GM23338 (cell line): ENCODE measurements at regions not wholly inside any gene's neighbourhood (a gene's known extent, or its start where the extent isn't known, plus 50 kb on each side); places are given as distances from the start of the nearest gene placed in this dataset.
"Not testable (repeated sequence)": the region's sequence is repeated elsewhere in the genome, so short reads cannot be mapped to it uniquely, and the experiment has no call there.

Source experiments
- ATAC-seq: fragments of 200-7000 bp; cut with Tn5 transposase; 3 replicates; pipeline ENCODE4 v1.9.1; 2020
- DNase-seq: peaks from one replicate; pipeline ENCODE4 v3.0.0-alpha.2; 2015; ENCODE audit warnings: low spot score
- H2AFZ ChIP-seq: fragments of 200-600 bp; sonication (generic); 2 replicates; pipeline ENCODE4 v1.8.0; 2016; ENCODE audit warnings: antibody characterized with exemption, mild to moderate bottlenecking, moderate library complexity
- H3F3A ChIP-seq: fragments of 200-600 bp; sonication (generic); replicated peaks from 2 replicates; pipeline ENCODE4 v1.8.0; 2017; ENCODE audit warnings: antibody characterized with exemption, mixed run types, low read depth
- H3K27ac ChIP-seq: fragments of 200-600 bp; sonication (generic); 2 replicates; pipeline ENCODE4 v1.6.1; 2016; ENCODE audit warnings: low read depth
- H3K27me3 ChIP-seq: fragments of 200-600 bp; sonication (generic); 2 replicates; pipeline ENCODE4 v1.8.0; 2016; ENCODE audit warnings: mild to moderate bottlenecking, mixed run types, moderate library complexity; ENCODE audit not compliant: insufficient read depth
- H3K36me3 ChIP-seq: fragments of 200-600 bp; sonication (generic); 2 replicates; pipeline ENCODE4 v1.8.0; 2016; ENCODE audit warnings: mild to moderate bottlenecking; ENCODE audit not compliant: insufficient read depth
- H3K4me1 ChIP-seq: fragments of 200-600 bp; sonication (generic); 2 replicates; pipeline ENCODE4 v1.8.0; 2016; ENCODE audit warnings: mild to moderate bottlenecking, moderate library complexity; ENCODE audit not compliant: insufficient read depth
- H3K4me2 ChIP-seq: fragments of 200-600 bp; sonication (generic); 2 replicates; pipeline ENCODE4 v1.7.1; 2017; ENCODE audit warnings: mixed run types
- H3K4me3 ChIP-seq: fragments of 200-600 bp; sonication (generic); 2 replicates; pipeline ENCODE4 v1.6.1; 2016; ENCODE audit warnings: mixed run types
- H3K79me2 ChIP-seq: fragments of 200-600 bp; sonication (generic); replicated peaks from 2 replicates; pipeline ENCODE4 v1.8.0; 2017; ENCODE audit warnings: mild to moderate bottlenecking; ENCODE audit not compliant: insufficient read depth
- H3K9me2 ChIP-seq: fragments of 200-600 bp; sonication (generic); 2 replicates; pipeline ENCODE4 v1.8.0; 2017; ENCODE audit not compliant: insufficient read depth
- H4K20me1 ChIP-seq: fragments of 200-600 bp; sonication (generic); replicated peaks from 2 replicates; pipeline ENCODE4 v1.8.0; 2017; ENCODE audit warnings: mild to moderate bottlenecking; ENCODE audit not compliant: insufficient read depth
- H3K27ac Mint-ChIP-seq: 2 replicates; pipeline ENCODE4 v1.8.0; 2020; ENCODE audit warnings: inconsistent platforms, mild to moderate bottlenecking, moderate library complexity, mixed read lengths
- H3K27me3 Mint-ChIP-seq: 3 replicates; pipeline ENCODE4 v1.8.0; 2022; ENCODE audit warnings: low read depth, mild to moderate bottlenecking, moderate library complexity, mixed read lengths, inconsistent platforms; ENCODE audit not compliant: insufficient read depth, poor library complexity
- H3K36me3 Mint-ChIP-seq: 3 replicates; pipeline ENCODE4 v1.8.0; 2021; ENCODE audit warnings: low read depth, mild to moderate bottlenecking, inconsistent platforms, moderate library complexity, mixed read lengths
- H3K4me1 Mint-ChIP-seq: 3 replicates; pipeline ENCODE4 v1.8.0; 2020; ENCODE audit warnings: mild to moderate bottlenecking, inconsistent platforms, mixed read lengths
- H3K4me3 Mint-ChIP-seq: 3 replicates; pipeline ENCODE4 v1.8.0; 2021; ENCODE audit warnings: moderate library complexity, mild to moderate bottlenecking, inconsistent platforms, mixed read lengths
- H3K9me3 Mint-ChIP-seq: 3 replicates; pipeline ENCODE4 v1.8.0; 2020; ENCODE audit warnings: moderate library complexity, mild to moderate bottlenecking, inconsistent platforms, mixed read lengths
- CREB1 ChIP-seq: fragments of 250-450 bp; sonication (Bioruptor Pico); IDR thresholded peaks from 2 replicates; pipeline ENCODE4 v1.5.0; 2020; ENCODE audit warnings: low read depth, mild to moderate bottlenecking, moderate library complexity
- ETS1 ChIP-seq: IDR thresholded peaks from 2 replicates; pipeline ENCODE4 v1.6.1; 2016; ENCODE audit warnings: antibody characterized with exemption
- JUNB ChIP-seq: IDR thresholded peaks from one replicate; pipeline ENCODE4 v1.6.1; 2016; ENCODE audit warnings: antibody characterized with exemption; ENCODE audit not compliant: unreplicated experiment
- TF ChIP-seq, protein P1 (sequence below), 2 experiments: fragments of 200-600 bp in 1 of 2; sonication (generic) in 1 of 2; conservative IDR thresholded peaks; 2 replicates each; pipeline versions ENCODE4 v1.5.1 to v1.6.1; 2016 to 2017; ENCODE audit warnings: antibody characterized with exemption in 2 of 2, low read depth in 2 of 2, mild to moderate bottlenecking in 2 of 2, moderate library complexity in 1 of 2

DNA sequence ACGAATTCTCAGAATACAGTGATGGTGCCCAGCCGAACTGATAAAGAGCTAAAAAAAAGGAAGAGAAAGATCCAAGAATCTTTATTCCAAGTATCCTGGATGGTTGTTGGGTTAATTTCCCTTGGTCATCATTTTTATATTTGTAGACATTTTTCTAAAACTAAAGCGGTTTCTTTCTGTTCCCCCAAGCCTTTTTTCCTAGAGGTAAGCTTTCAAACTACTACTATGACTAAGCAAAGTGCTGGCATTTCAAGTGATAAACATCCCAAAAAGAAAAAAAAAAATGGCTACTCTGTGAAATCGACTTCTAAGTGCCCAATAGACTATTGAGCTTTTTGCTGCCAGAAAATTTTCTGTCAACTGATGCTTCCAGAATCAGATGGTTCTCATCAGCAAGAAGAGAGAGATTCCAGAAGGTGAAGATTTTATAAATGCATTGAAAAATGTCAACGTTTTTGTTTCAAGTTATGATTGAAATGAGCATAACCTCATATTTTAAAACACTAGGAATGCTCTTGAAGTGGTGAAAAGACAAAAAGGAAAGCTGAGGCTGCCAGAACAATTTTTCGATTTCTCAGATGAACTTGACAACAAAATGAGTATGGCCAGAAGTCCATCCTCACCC, 96.1 kb upstream of the ZC3H11B start (continued):
- no peak for TF ChIP-seq ETS1
- no peak for TF ChIP-seq CREB1 (CRISPR knock-in tag)

DNA sequence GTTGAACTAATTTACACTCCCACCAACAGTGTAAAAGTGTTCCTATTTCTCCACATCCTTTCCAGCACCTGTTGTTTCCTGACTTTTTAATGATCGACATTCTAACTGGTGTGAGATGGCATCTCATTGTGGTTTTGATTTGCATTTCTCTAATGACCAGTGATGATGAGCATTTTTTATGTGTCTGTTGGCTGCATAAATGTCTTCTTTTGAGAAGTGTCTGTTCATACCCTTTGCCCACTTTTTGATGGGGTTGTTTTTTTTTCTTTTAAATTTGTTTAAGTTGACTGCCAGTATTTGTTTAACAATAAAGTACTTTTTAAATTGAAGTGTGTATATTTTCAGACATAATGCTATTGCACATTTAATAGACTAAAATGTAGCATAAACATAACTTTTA, 95.0 kb upstream of the ZC3H11B start:
- ATAC-seq, H3K36me3 Mint-ChIP-seq, H3K4me2 ChIP-seq, H3K4me3 Mint-ChIP-seq, H4K20me1 ChIP-seq, H3K27me3 ChIP-seq, H3K27me3 Mint-ChIP-seq, H3K79me2 ChIP-seq, H3K4me3 ChIP-seq, H3K27ac Mint-ChIP-seq, H3F3A ChIP-seq, H3K9me3 Mint-ChIP-seq, H3K36me3 ChIP-seq, H3K9me2 ChIP-seq, H3K4me1 Mint-ChIP-seq, H2AFZ ChIP-seq, DNase-seq, H3K4me1 ChIP-seq, H3K27ac ChIP-seq: not testable (repeated sequence)

DNA sequence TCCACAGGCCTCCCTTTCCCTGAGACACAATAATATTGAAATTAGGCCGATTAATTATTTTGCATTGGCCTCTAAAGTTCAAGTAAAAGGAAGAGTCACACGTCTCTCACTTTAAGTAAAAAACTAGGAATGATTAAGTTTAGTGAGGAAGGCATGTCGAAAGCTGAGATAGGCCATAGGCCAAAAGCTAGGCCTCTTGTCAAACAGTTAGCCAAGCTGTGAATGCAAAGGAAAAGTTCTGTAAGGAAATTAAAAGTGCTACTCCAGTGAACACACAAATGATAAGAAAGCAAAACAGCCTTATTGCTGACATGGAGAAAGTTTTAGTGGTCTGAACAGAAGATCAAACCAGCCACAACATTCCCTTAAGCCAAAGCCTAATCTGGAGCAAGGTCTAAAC, 91.4 kb upstream of the ZC3H11B start:
- ATAC-seq, H3K36me3 ChIP-seq, DNase-seq, H3K27ac ChIP-seq, H3K27ac Mint-ChIP-seq, H2AFZ ChIP-seq, H3K4me1 ChIP-seq, H3K27me3 ChIP-seq, H3K4me3 Mint-ChIP-seq, H3F3A ChIP-seq, H3K36me3 Mint-ChIP-seq, H4K20me1 ChIP-seq, H3K4me2 ChIP-seq, H3K4me3 ChIP-seq, H3K9me2 ChIP-seq, H3K9me3 Mint-ChIP-seq, H3K79me2 ChIP-seq, H3K4me1 Mint-ChIP-seq, H3K27me3 Mint-ChIP-seq: not testable (repeated sequence)

GRCh38 chr1:219703368-219703639, 90.4 kb upstream of the ZC3H11B start:
- Mint-ChIP-seq H3K36me3 (no peaks in the 10 kb centered on the region), H3K4me3 (no peak overlapping the region), H3K9me3 (peaks cover 3% of the 10 kb centered on the region; the same call in 1 of the 3 replicates), H3K27ac (no peak overlapping the region), H3K4me1 (no peaks in the 10 kb centered on the region), H3K27me3 (peaks cover 3% of the 10 kb centered on the region)
- DNase-seq, result peak; percentile 32
- Histone ChIP-seq H3K36me3 (no peaks in the 10 kb centered on the region), H3K4me2 (no peak overlapping the region), H4K20me1 (no peaks in the 10 kb centered on the region), H2AFZ (no peak overlapping the region), H3K4me3 (no peak overlapping the region), H3F3A (no peaks in the 10 kb centered on the region), H3K27me3 (no peaks in the 10 kb centered on the region), H3K4me1 (no peaks in the 10 kb centered on the region), H3K9me2 (no peaks in the 10 kb centered on the region), H3K27ac (no peak overlapping the region), H3K79me2 (no peaks in the 10 kb centered on the region)
- TF ChIP-seq JUNB, result no peak
- TF ChIP-seq, protein P1, sequence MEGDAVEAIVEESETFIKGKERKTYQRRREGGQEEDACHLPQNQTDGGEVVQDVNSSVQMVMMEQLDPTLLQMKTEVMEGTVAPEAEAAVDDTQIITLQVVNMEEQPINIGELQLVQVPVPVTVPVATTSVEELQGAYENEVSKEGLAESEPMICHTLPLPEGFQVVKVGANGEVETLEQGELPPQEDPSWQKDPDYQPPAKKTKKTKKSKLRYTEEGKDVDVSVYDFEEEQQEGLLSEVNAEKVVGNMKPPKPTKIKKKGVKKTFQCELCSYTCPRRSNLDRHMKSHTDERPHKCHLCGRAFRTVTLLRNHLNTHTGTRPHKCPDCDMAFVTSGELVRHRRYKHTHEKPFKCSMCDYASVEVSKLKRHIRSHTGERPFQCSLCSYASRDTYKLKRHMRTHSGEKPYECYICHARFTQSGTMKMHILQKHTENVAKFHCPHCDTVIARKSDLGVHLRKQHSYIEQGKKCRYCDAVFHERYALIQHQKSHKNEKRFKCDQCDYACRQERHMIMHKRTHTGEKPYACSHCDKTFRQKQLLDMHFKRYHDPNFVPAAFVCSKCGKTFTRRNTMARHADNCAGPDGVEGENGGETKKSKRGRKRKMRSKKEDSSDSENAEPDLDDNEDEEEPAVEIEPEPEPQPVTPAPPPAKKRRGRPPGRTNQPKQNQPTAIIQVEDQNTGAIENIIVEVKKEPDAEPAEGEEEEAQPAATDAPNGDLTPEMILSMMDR (conservative IDR thresholded peaks at IDR 0.05; ENCODE audit: low read depth in 2 of 2), result peak in 1 of 2 experiments; percentile 18; a peak in 1 of 4 replicates
- peak; percentile 43; the same call in 2 of the 3 replicates for ATAC-seq
